H9 (cell line): ENCODE measurements at regions not wholly inside any gene's neighbourhood (a gene's known extent, or its start where the extent isn't known, plus 50 kb on each side); places are given as distances from the start of the nearest gene placed in this dataset.
"Not testable (repeated sequence)": the region's sequence is repeated elsewhere in the genome, so short reads cannot be mapped to it uniquely, and the experiment has no call there.

Source experiments
- DNase-seq: peaks from one replicate; pipeline ENCODE4 v3.0.0-alpha.2; 2017
- H2AFZ ChIP-seq: one replicate; pipeline ENCODE4 v1.6.1; 2013; ENCODE audit warnings: mild to moderate bottlenecking, low read length, control low read depth, moderate library complexity
- H2AK5ac ChIP-seq: 2 replicates; pipeline ENCODE4 v1.6.1; 2013; ENCODE audit warnings: low read length, control low read depth, mixed read lengths; ENCODE audit not compliant: insufficient read length
- H2BK120ac ChIP-seq: one replicate; pipeline ENCODE4 v1.6.1; 2013; ENCODE audit warnings: low read depth, mild to moderate bottlenecking, low read length, control low read depth, inconsistent platforms; ENCODE audit not compliant: poor library complexity, severe bottlenecking
- H2BK12ac ChIP-seq: 2 replicates; pipeline ENCODE4 v1.6.1; 2013; ENCODE audit warnings: low read length, control low read depth, mixed read lengths, low read depth; ENCODE audit not compliant: insufficient read length
- H2BK15ac ChIP-seq: 2 replicates; pipeline ENCODE4 v1.6.1; 2013; ENCODE audit warnings: low read depth, low read length, control low read depth
- H2BK20ac ChIP-seq: one replicate; pipeline ENCODE4 v1.6.1; 2013; ENCODE audit warnings: low read depth, mild to moderate bottlenecking, low read length, control low read depth, inconsistent platforms; ENCODE audit not compliant: poor library complexity, severe bottlenecking
- H2BK5ac ChIP-seq: 2 replicates; pipeline ENCODE4 v1.6.1; 2013; ENCODE audit warnings: low read length, control low read depth, mixed read lengths; ENCODE audit not compliant: insufficient read length
- H3K14ac ChIP-seq: 2 replicates; pipeline ENCODE4 v1.6.1; 2013; ENCODE audit warnings: low read length, control low read depth; ENCODE audit not compliant: insufficient read depth
- H3K18ac ChIP-seq: 2 replicates; pipeline ENCODE4 v1.6.1; 2013; ENCODE audit warnings: low read depth, mild to moderate bottlenecking, mixed read lengths, low read length, control low read depth; ENCODE audit not compliant: insufficient read length
- H3K23ac ChIP-seq: 2 replicates; pipeline ENCODE4 v1.6.1; 2013; ENCODE audit warnings: low read length, control low read depth, mixed read lengths, low read depth; ENCODE audit not compliant: insufficient read length
- H3K23me2 ChIP-seq: 2 replicates; pipeline ENCODE4 v1.6.1; 2013; ENCODE audit warnings: low read depth, mild to moderate bottlenecking, mixed read lengths, low read length, control low read depth; ENCODE audit not compliant: insufficient read length, poor library complexity, severe bottlenecking
- H3K27ac ChIP-seq: 2 replicates; pipeline ENCODE4 v1.5.1; 2013; ENCODE audit warnings: low read length, control low read depth, mixed read lengths, low read depth; ENCODE audit not compliant: insufficient read length
- H3K27me3 ChIP-seq: 2 replicates; pipeline ENCODE4 v1.6.1; 2013; ENCODE audit warnings: low read length, control low read depth, inconsistent platforms; ENCODE audit not compliant: insufficient read depth
- H3K4ac ChIP-seq: 2 replicates; pipeline ENCODE4 v1.6.1; 2013; ENCODE audit warnings: low read depth, mild to moderate bottlenecking, control low read depth, inconsistent platforms, low read length, moderate library complexity
- H3K4me1 ChIP-seq: 2 replicates; pipeline ENCODE4 v1.6.1; 2013; ENCODE audit warnings: low read length, control low read depth, inconsistent platforms; ENCODE audit not compliant: insufficient read depth
- H3K4me2 ChIP-seq: 2 replicates; pipeline ENCODE4 v1.6.1; 2013; ENCODE audit warnings: low read length, control low read depth, mixed read lengths; ENCODE audit not compliant: insufficient read length, insufficient read depth
- H3K56ac ChIP-seq: 2 replicates; pipeline ENCODE4 v1.6.1; 2013; ENCODE audit warnings: low read depth, mild to moderate bottlenecking, mixed read lengths, low read length, control low read depth; ENCODE audit not compliant: insufficient read length
- H3K79me1 ChIP-seq: 2 replicates; pipeline ENCODE4 v1.6.1; 2013; ENCODE audit warnings: low read depth, mild to moderate bottlenecking, moderate library complexity, low read length, control low read depth, inconsistent platforms; ENCODE audit not compliant: insufficient read depth, poor library complexity, severe bottlenecking
- H3K79me2 ChIP-seq: 2 replicates; pipeline ENCODE4 v1.6.1; 2013; ENCODE audit warnings: low read length, control low read depth, inconsistent platforms; ENCODE audit not compliant: insufficient read depth
- H3K9ac ChIP-seq: 2 replicates; pipeline ENCODE4 v1.6.1; 2013; ENCODE audit warnings: low read length, control low read depth, mixed read lengths; ENCODE audit not compliant: insufficient read length; ENCODE audit errors: extremely low read depth
- H3K9me3 ChIP-seq: one replicate; pipeline ENCODE4 v1.6.1; 2013; ENCODE audit warnings: low read depth, low read length, inconsistent platforms; ENCODE audit not compliant: control insufficient read depth
- H3T11ph ChIP-seq: one replicate; pipeline ENCODE4 v1.6.1; 2013; ENCODE audit warnings: mild to moderate bottlenecking, low read length, control low read depth, inconsistent platforms
- H4K20me1 ChIP-seq: one replicate; pipeline ENCODE4 v1.6.1; 2013; ENCODE audit not compliant: control insufficient read depth, insufficient read length, insufficient read depth
- H4K5ac ChIP-seq: 2 replicates; pipeline ENCODE4 v1.6.1; 2013; ENCODE audit warnings: low read depth, mild to moderate bottlenecking, mixed read lengths, low read length, control low read depth; ENCODE audit not compliant: insufficient read length
- H4K8ac ChIP-seq: replicated peaks from 2 replicates; pipeline ENCODE4 v1.6.1; 2013; ENCODE audit warnings: low read length, control low read depth, mixed read lengths, low read depth; ENCODE audit not compliant: insufficient read length
- H4K91ac ChIP-seq: 2 replicates; pipeline ENCODE4 v1.6.1; 2013; ENCODE audit warnings: low read depth, mild to moderate bottlenecking, moderate library complexity, mixed read lengths, low read length, control low read depth; ENCODE audit not compliant: insufficient read length
- H3K27ac Mint-ChIP-seq, 3 experiments: 2 replicates in 2 of 3; 3 replicates in 1 of 3; pipeline ENCODE4 v1.8.0; 2020 to 2021; ENCODE audit warnings: mixed read lengths in 3 of 3, mild to moderate bottlenecking in 1 of 3, moderate library complexity in 1 of 3
- H3K27me3 Mint-ChIP-seq: 2 replicates; pipeline ENCODE4 v1.8.0; 2021; ENCODE audit warnings: low read depth, mild to moderate bottlenecking, moderate library complexity, mixed read lengths
- H3K36me3 Mint-ChIP-seq, 3 experiments: 2 replicates in 2 of 3; 3 replicates in 1 of 3; pipeline ENCODE4 v1.8.0; 2020 to 2021; ENCODE audit warnings: low read depth in 3 of 3, mixed read lengths in 3 of 3; ENCODE audit not compliant: insufficient read depth in 1 of 3
- H3K4me1 Mint-ChIP-seq, 2 experiments: 2 replicates each; pipeline ENCODE4 v1.8.0; 2020; ENCODE audit warnings: mixed read lengths in 2 of 2
- H3K4me3 Mint-ChIP-seq, 2 experiments: 2 replicates in 1 of 2; 3 replicates in 1 of 2; pipeline ENCODE4 v1.8.0; 2020 to 2021; ENCODE audit warnings: mild to moderate bottlenecking in 2 of 2, mixed read lengths in 2 of 2, moderate library complexity in 1 of 2
- H3K9me3 Mint-ChIP-seq, 2 experiments: 2 replicates in 1 of 2; 3 replicates in 1 of 2; pipeline ENCODE4 v1.8.0; 2020; ENCODE audit warnings: mild to moderate bottlenecking in 2 of 2, mixed read lengths in 2 of 2, moderate library complexity in 1 of 2
- WGBS: extraction: QIAGEN DNeasy Blood & Tissue Kit; methylation state at CpG from one replicate; pipeline ENCODE4 v1.1.7; 2013; ENCODE audit warnings: missing lambda C conversion rate, low lambda C conversion rate, mixed read lengths; ENCODE audit not compliant: insufficient read length; ENCODE audit errors: extremely low coverage; 5-methylcytosine and 5-hydroxymethylcytosine counted together
- TF ChIP-seq, protein P1 (sequence below): fragments of 200-600 bp; sonication (generic); conservative IDR thresholded peaks from 3 replicates; pipeline ENCODE4 v1.8.0; 2021; ENCODE audit warnings: antibody characterized with exemption, mild to moderate bottlenecking

DNA sequence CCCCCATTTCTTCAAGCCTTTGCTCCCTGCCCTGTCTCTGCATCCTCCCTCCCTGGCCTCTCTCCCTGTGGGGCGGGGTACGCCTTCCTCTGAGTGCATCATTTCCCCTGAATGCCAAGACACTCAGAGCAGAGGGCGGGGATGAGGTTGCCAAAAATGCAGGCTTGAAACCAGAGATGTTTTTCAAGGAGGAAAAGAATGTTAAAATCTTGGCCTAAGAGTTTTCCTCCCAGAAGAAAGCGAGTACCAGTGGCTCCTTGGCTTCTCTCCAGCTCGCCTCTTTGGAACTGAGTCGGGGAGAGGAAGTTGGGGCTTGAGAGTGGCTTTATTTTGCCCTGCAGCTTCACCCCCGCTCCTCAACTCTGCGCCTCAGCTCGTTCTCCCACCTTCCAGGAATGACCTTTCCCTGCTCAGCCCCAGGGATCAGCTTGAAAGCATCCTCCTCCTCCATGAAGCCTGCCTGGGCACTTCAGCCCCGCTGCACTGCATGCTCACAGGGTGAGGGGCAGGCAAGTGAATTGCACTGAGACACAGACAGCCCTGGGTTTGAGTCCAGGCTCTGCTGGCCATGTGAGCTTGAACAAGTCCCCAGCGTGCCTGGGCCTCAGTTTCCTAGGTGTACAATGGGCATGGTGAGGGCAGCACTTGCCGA lies 57.5 kb upstream of the SORCS2 start:
- no peak overlapping the region for H3K4me3 Mint-ChIP-seq
- H2BK5ac ChIP-seq, result no peak overlapping the region
- no peak overlapping the region for H2AFZ ChIP-seq
- no peak overlapping the region for H2BK15ac ChIP-seq
- H3K79me1 ChIP-seq, result no peaks in the 10 kb centered on the region
- no peak overlapping the region for H2BK20ac ChIP-seq
- H3K4ac ChIP-seq, result no peak overlapping the region
- no peak overlapping the region for H3T11ph ChIP-seq
- no peaks in the 10 kb centered on the region for H3K36me3 Mint-ChIP-seq
- no peak overlapping the region for H3K27ac Mint-ChIP-seq
- peaks cover 0 to 3% of the 10 kb centered on the region in 2 experiments; a peak in 2 of 5 replicates for H3K9me3 Mint-ChIP-seq
- no peak overlapping the region for H4K8ac ChIP-seq
- H3K4me2 ChIP-seq, result no peak overlapping the region
- WGBS, result no CpG with 5 or more reads among the region's 12 CpGs
- peaks cover 7% of the 10 kb centered on the region for H3K27me3 Mint-ChIP-seq
- H3K23ac ChIP-seq, result no peak overlapping the region
- no peaks in the 10 kb centered on the region for H3K23me2 ChIP-seq
- H2BK120ac ChIP-seq, result no peak overlapping the region
- H4K20me1 ChIP-seq, result no peaks in the 10 kb centered on the region
- H3K56ac ChIP-seq, result no peak overlapping the region
- no peak overlapping the region for H4K91ac ChIP-seq
- H3K14ac ChIP-seq, result no peak overlapping the region
- H3K18ac ChIP-seq, result no peak overlapping the region
- H2BK12ac ChIP-seq, result no peak overlapping the region
- no peak overlapping the region for H3K9ac ChIP-seq
- H3K79me2 ChIP-seq, result no peaks in the 10 kb centered on the region
- H3K4me1 Mint-ChIP-seq, result peaks cover 16 to 19% of the 10 kb centered on the region in 2 experiments
- H3K27ac ChIP-seq, result no peak overlapping the region
- H3K9me3 ChIP-seq, result no peaks in the 10 kb centered on the region
- TF ChIP-seq, protein P1, sequence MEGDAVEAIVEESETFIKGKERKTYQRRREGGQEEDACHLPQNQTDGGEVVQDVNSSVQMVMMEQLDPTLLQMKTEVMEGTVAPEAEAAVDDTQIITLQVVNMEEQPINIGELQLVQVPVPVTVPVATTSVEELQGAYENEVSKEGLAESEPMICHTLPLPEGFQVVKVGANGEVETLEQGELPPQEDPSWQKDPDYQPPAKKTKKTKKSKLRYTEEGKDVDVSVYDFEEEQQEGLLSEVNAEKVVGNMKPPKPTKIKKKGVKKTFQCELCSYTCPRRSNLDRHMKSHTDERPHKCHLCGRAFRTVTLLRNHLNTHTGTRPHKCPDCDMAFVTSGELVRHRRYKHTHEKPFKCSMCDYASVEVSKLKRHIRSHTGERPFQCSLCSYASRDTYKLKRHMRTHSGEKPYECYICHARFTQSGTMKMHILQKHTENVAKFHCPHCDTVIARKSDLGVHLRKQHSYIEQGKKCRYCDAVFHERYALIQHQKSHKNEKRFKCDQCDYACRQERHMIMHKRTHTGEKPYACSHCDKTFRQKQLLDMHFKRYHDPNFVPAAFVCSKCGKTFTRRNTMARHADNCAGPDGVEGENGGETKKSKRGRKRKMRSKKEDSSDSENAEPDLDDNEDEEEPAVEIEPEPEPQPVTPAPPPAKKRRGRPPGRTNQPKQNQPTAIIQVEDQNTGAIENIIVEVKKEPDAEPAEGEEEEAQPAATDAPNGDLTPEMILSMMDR, result no peak
- no peak for DNase-seq
- H2AK5ac ChIP-seq, result no peak overlapping the region
- H4K5ac ChIP-seq, result no peak overlapping the region
- no peaks in the 10 kb centered on the region for H3K27me3 ChIP-seq
- 0 out of 2 replicates have a peak, but pooled peaks cover 3% of the 10 kb centered on the region for H3K4me1 ChIP-seq

GRCh38 chr4:7133818-7134650 lies 58.3 kb upstream of the SORCS2 start:
- not testable (repeated sequence) for H4K8ac ChIP-seq, H3K27ac ChIP-seq, H3K27me3 Mint-ChIP-seq, H2AK5ac ChIP-seq, H3K9ac ChIP-seq, H3K18ac ChIP-seq, H3K79me2 ChIP-seq, H3K14ac ChIP-seq, H3K23ac ChIP-seq, H2BK5ac ChIP-seq, H3K79me1 ChIP-seq, H3K56ac ChIP-seq, H3K36me3 Mint-ChIP-seq, H3K4me3 Mint-ChIP-seq, H3K27ac Mint-ChIP-seq, H2BK120ac ChIP-seq, H3K4me2 ChIP-seq, H2BK20ac ChIP-seq, H2AFZ ChIP-seq, H4K91ac ChIP-seq, DNase-seq, H3K9me3 Mint-ChIP-seq, H3K27me3 ChIP-seq, H4K5ac ChIP-seq, H3T11ph ChIP-seq, H3K23me2 ChIP-seq, H3K4me1 ChIP-seq, H2BK15ac ChIP-seq, H4K20me1 ChIP-seq, H2BK12ac ChIP-seq, H3K9me3 ChIP-seq, H3K4ac ChIP-seq
- WGBS, result no CpG with 5 or more reads among the region's 4 CpGs
- H3K4me1 Mint-ChIP-seq, result peaks cover 16 to 19% of the 10 kb centered on the region in 2 experiments
